ENCODE measurements at regions not wholly inside any gene's neighbourhood (a gene's known extent, or its start where the extent isn't known, plus 50 kb on each side); places are given as distances from the start of the nearest gene placed in this dataset.

GRCh38 chr3:54071601-54072000 lies 50.8 kb upstream of the CACNA2D3 start:
- no peak for DNase-seq

- DNase-seq: no peak
These were observed 52.4 kb upstream of the CACNA2D3 start for GRCh38 chr3:54069961-54070360.

DNA sequence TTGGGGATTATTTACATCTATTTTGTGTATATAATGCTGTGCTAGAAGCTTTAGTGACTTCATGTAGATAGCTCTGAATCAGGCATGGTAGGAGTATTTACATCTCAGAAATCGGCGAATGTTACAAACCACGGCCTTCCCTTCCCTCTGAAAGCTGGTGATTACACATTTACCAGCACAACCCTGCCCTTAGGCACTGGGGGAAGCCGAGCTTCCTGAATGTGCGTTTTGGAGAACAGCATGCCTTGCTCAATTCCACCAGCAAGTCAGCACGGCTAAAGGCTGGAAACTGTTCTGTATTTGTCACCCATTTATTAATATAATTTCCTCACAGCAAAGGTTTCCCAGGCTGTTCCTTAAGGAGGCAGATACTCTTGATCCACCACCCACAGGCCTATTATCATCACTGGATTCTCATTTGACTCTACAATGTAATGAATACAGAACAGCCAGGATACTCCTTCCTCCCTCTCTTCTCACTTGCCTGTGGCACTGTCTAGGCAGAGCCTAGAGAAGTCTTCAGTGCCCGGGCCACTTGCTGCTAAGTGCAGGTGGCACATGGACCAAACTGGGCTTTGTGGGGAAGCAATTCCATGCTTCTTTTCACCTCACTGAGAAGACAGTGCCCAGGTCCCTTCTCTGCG lies 55.2 kb upstream of the CACNA2D3 start:
- DNase-seq: no peak

DNA sequence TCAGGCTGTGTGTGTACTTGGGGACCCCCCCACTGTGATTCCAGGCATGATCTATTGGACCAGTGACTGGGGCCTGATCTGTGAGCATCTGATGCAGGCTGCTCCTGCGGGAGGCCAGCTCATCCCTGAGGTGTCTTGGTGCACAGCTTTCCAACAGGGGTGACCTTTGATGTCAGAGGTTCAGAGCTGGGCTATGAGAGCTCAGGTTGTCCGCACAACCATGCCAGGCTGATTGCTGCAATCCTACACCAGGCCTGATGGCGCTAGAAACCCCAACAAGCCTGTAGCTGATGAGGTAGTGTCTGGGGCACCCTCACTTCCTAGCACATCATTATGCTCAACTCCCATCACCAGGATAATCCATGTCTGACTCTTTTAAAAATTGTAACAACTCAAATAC lies 56.1 kb upstream of the CACNA2D3 start:
- no peak for DNase-seq

DNA sequence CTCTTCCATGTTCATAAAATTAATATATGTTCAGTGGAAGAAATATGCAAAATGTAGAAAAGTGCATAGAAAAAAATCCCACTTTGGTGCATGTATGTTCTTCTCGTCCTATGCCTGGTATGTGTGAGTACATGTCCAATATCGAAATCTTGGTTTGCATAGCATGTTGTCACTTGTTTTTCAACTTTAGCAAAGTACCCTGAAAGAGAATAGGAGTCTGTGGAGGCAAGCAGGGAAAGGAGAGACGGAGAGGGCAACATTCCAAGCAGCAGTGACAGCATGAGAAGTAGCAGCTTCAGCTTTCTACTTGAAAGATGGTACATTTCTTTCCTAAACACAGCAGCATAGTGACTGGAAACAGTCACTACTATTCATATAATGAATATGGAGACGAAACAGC lies 56.8 kb upstream of the CACNA2D3 start:
- no peak for DNase-seq

DNA sequence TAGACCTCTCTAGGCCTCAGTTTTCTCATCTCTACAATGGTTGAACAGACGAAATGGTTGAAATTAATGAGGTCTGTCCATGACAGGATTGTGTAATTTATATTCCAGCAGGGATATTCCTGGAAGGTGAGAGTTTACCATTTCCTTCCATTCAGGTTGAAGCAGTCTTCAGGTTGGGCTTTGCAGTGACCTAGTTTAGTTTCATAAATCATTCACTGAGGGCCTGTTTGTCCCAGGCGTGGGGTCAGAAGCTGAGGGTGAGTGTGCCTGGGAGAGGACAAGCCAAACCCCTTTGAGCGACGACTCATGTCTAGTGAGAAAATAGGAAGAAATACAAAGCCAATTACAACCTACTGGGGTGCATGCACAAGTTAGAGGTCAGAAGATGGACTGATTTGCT lies 57.2 kb upstream of the CACNA2D3 start:
- DNase-seq: no peak

DNA sequence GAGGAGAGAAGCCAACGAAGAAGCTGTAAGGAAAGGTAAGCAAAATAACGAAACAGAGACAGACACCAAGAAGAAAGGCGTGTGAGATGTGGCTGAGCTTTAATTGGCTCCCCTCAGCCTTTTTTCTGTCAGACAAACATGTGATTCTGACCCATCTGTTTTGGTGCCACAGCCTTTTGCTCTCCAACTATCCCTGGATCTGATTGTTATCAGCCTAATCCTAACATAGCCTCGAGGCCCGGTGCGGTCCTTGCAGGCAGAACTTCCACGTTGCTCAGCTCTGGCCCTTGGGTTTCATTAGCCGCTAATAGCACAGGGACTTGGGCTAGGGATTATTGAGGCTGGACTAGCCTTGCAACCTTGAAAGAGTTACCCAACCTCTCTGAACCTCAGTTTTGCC lies 57.9 kb upstream of the CACNA2D3 start:
- no peak for DNase-seq

DNA sequence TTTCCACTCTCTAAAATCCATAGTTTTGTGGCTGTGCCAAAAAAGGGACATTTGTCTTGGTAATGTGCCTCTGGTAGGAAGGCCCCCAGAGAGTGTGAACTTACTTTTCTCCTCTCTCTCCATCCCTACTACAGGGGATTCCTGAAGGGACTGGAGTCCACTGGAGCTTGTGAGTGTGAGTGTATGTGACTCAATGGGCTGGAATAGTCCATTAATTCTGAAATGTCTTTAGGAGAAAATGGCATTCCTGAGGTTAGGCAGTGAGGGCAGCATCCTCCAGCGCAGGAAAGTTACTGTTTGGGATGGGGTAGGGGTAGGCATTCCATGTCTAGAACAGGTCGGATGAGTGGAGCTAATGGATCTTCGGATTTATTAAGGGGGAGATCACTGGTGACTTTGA lies 59.8 kb upstream of the CACNA2D3 start:
- DNase-seq: no peak

DNA sequence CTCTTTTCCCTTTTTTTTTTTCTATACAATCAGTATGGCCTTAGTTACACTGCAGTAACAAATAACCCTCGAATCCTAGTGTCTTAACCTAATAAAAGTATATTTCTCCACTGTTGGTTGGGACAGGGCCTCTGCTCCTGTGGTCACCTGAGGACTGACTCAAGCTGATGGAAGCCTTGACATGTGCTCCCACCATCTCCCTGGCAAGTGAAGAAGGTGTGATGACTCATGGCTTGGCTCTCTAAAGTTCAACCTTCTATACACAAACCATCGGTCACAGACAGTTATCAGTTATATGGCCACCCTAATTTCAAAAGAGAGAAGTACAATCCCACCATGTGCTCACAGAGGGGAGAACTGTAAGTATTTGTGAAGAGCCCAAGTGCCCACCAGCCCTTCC lies 65.8 kb upstream of the CACNA2D3 start:
- no peak for DNase-seq

DNA sequence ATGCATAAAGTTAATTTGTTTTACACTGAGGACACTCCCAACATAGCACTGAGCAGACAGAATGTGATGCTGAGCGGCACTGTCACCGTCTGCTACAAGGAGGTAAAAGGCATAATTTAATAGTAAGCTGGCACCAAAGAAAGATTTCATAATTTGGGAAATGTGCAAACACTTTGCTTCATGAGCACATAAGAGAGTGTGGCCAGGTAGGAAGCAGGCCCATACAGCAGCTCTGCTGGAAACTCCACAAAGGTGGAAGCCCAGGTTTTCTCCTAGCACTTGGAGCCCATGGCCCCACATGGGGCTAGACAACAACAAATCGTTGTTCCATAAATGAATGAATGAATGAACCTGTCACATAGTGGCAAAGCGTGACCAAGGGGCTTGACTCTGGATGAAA lies 68.5 kb upstream of the CACNA2D3 start:
- no peak for DNase-seq

DNA sequence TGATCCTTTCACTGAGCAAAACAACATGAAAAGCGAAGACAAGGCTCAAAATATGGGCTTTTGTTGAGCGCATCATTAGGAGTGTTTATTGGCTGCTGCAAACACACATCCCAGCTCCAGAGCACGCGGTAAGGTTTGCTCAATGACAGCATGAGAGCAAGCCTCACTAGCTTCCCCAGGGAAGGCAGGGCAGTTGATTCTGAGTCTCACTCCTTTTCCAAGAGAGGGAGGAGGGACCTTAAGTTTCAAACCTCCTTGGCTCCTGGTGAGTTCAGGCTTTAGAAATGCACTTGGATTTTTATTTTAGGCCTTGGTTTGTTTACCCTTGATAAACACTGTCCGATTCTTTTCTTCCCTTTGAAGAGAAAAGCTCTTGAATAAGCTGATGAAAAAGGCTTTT lies 69.1 kb upstream of the CACNA2D3 start:
- DNase-seq: no peak

- no peak for DNase-seq
These were observed 74.8 kb upstream of the CACNA2D3 start for GRCh38 chr3:54047568-54047967.

GRCh38 chr3:54046641-54047214 lies 75.6 kb upstream of the CACNA2D3 start:
- no peak for DNase-seq

- no peak for DNase-seq
These were observed 77.1 kb upstream of the CACNA2D3 start for GRCh38 chr3:54045061-54045815.

DNA sequence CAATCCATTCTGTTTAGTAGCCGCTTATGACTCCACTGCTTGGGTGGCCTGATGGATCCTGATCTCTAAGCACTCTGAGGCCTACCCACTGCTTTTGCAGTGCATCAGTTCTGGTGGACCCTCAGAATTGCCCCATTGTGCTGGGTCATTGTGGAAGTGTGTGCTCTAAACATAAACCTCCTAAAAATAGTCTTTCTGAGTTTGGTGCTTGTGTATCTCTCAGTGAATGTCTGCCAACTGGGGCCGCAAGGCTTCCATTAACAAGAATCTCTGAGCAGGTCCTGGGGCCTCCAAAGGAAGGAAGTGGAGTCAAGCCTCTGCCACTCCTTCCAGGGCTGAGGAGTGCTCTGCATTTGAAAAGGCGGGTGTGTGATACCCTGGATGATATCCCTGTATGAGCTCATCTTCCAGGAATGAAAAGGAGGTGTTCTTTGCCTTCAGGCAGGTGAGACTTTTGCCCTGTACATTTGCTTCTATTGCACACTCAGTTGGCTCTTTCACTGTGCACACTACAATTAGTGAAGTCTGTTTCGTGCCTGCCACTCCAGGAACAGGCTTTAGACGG lies 80.0 kb upstream of the CACNA2D3 start:
- DNase-seq: no peak

DNA sequence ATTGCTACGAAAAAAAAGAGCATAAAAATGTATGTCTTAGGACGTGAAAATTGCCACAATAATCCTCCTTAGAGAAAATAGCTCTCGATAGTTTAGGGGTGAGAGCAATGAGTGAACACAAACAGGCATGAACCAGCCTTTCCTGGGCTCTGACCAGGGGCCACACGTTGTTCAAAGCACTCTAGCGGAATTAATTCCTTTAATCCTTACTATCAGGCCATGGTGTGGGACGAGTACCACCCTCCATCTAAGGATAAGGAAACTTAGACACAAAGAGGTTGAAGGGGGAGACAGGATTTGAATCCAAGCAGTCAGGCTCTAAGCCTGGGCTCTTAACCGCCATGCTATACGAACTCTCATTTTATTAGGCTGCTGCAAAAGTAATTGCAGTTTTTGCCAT lies 81.9 kb upstream of the CACNA2D3 start:
- no peak for DNase-seq

GRCh38 chr3:54038391-54038790 lies 84.0 kb upstream of the CACNA2D3 start:
- DNase-seq: no peak

DNA sequence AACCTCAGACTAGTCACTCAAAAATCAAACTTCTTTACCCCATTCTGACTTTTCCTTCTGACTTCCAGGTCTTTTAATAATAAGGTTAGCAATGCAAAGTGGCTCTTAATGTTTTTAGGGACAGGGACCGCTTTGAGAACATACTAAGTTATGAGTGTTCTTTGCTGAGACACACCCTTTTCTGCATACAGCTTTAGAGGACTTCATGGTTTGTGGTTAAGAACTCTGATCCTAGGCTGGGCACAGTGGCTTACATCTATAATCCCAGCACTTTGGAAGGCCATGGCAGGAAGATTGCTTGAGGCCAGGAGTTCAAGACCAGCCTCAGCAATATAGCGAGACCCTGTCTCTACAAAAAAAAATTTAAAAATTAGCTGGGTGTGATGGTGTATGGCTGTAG lies 85.8 kb upstream of the CACNA2D3 start:
- DNase-seq: no peak

DNA sequence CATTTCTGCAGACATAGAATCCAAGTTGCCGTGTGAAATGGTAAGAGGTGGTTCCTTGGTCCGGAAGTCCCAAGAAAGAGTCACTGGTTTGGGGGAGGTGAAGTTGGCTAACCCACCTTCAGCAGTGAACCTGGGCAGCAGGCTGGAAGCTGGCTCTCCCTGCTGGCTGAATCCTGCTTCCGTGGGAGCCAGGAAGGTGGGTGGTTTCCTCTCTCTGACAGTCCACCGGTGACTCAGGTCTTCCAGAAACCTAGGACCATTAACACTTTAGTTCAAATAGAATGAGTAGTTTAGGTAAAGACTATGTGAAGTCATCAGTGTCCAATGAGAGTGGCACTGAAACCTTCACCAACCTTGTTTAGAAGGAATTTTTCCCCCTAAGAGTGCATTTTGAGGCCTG lies 87.4 kb upstream of the CACNA2D3 start:
- DNase-seq: no peak

DNA sequence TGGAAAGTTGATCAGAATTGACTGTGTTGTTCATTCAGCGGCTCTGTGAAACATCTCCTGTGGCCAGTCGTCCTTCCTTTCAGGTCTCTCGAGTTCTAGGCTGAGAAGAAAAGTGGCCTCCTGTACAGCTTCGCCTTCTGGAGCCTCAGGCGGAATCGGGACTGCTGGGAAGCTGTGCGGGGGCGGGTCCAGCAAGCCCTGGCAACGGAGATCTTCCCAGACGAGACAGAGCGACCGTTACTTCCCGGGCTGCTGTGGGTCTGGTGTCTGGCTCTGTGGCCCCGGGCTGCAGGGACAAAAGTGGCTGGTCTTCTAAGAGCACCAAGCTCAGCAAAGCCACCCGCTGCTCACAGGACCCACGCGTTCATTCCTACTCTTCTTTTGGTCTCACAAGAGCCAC lies 88.6 kb upstream of the CACNA2D3 start:
- DNase-seq: no peak

DNA sequence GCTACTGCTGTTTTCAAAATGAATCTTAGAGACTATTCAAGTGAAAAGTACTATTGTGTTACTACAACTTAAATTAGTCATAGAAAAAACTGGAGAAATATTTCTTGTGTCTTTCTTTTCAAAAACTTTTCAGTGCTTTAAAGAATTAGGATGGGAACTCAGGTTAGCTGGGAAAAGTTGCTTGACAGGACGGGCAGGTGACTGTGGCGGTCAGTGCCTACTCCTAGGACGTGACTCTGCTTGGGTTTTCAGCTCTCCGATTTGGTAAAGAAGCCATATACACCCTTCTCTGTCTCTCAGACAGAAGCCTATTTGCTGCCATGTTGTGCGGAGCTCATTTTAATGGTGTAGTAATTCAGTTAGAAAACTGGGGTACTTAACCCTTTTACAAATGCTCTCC lies 89.8 kb upstream of the CACNA2D3 start:
- DNase-seq: no peak

- DNase-seq: no peak
These were observed 94.0 kb upstream of the CACNA2D3 start for GRCh38 chr3:54028372-54028771.

GRCh38 chr3:54026543-54026942 lies 95.8 kb upstream of the CACNA2D3 start:
- no peak for DNase-seq

- no peak for DNase-seq
These were observed 101.3 kb upstream of the CACNA2D3 start for GRCh38 chr3:54021071-54021470.

Measured in hematopoietic multipotent progenitor cell treated with erythropoietin and hydrocortisone succinate and interleukin-3 and kit ligand, for 8 days (in vitro differentiated cells).